ENCODE measurements at regions not wholly inside any gene's neighbourhood (a gene's known extent, or its start where the extent isn't known, plus 50 kb on each side); places are given as distances from the start of the nearest gene placed in this dataset.

GRCh38 chr2:15804246-15804619 is 136.1 kb upstream of the MYCN start:
- TF ChIP-seq CTCF (IDR thresholded peaks at IDR 0.05) (no peak), POLR2A (IDR thresholded peaks at IDR 0.05) (no peak)

Measured in body of pancreas (tissue), 4 donors.